ENCODE measurements at regions not wholly inside any gene's neighbourhood (a gene's known extent, or its start where the extent isn't known, plus 50 kb on each side); places are given as distances from the start of the nearest gene placed in this dataset.
A peak's percentile ranks its signal among the peaks of the same experiment; 100 is the strongest.
"Not testable (repeated sequence)": the region's sequence is repeated elsewhere in the genome, so short reads cannot be mapped to it uniquely, and the experiment has no call there.

- no peak for DNase-seq
These were observed 77.3 kb downstream of the PPCDC start for GRCh38 chr15:75100679-75101078.

GRCh38 chr15:75104804-75105557 is 81.6 kb downstream of the PPCDC start:
- peak; percentile 94 for DNase-seq

GRCh38 chr15:75107516-75107907 is 84.1 kb downstream of the PPCDC start:
- DNase-seq = no peak

GRCh38 chr15:75107908-75108838 is 84.8 kb downstream of the PPCDC start:
- peak; percentile 89 for DNase-seq

- no peak for DNase-seq
These were observed 85.8 kb downstream of the PPCDC start for GRCh38 chr15:75109021-75109735.

- DNase-seq = no peak
These were observed 86.3 kb downstream of the PPCDC start for GRCh38 chr15:75109736-75110130.

- no peak for DNase-seq
These were observed 89.0 kb downstream of the PPCDC start for GRCh38 chr15:75112278-75112847.

GRCh38 chr15:75112848-75113492 is 88.7 kb upstream of the C15orf39 start:
- DNase-seq = no peak

GRCh38 chr15:75114327-75114726 is 87.4 kb upstream of the C15orf39 start:
- no peak for DNase-seq

- DNase-seq = no peak
These were observed 86.9 kb upstream of the C15orf39 start for GRCh38 chr15:75114796-75115195.

- DNase-seq = not testable (repeated sequence)
These were observed 86.2 kb upstream of the C15orf39 start for GRCh38 chr15:75115411-75115913.

GRCh38 chr15:75116143-75116542 is 85.5 kb upstream of the C15orf39 start:
- not testable (repeated sequence) for DNase-seq

- DNase-seq = no peak
These were observed 83.7 kb upstream of the C15orf39 start for GRCh38 chr15:75117993-75118392.

GRCh38 chr15:75119312-75119711 is 82.4 kb upstream of the C15orf39 start:
- DNase-seq = not testable (repeated sequence)

GRCh38 chr15:75121491-75121890 is 80.2 kb upstream of the C15orf39 start:
- DNase-seq = no peak

GRCh38 chr15:75123395-75123794 is 78.3 kb upstream of the C15orf39 start:
- DNase-seq = peak; percentile 82

- DNase-seq = not testable (repeated sequence)
These were observed 77.4 kb upstream of the C15orf39 start for GRCh38 chr15:75124278-75124677.

- DNase-seq = no peak
These were observed 75.7 kb upstream of the C15orf39 start for GRCh38 chr15:75125935-75126334.

GRCh38 chr15:75126864-75127580 is 74.7 kb upstream of the C15orf39 start:
- no peak for DNase-seq

GRCh38 chr15:75129788-75130187 is 71.9 kb upstream of the C15orf39 start:
- no peak for DNase-seq

GRCh38 chr15:75131269-75131643 is 70.4 kb upstream of the C15orf39 start:
- no peak for DNase-seq

GRCh38 chr15:75134748-75135147 is 66.9 kb upstream of the C15orf39 start:
- no peak for DNase-seq
